Ovary (tissue), 7 donors: ENCODE measurements at regions not wholly inside any gene's neighbourhood (a gene's known extent, or its start where the extent isn't known, plus 50 kb on each side); places are given as distances from the start of the nearest gene placed in this dataset.
"Not testable (repeated sequence)": the region's sequence is repeated elsewhere in the genome, so short reads cannot be mapped to it uniquely, and the experiment has no call there.

Experiments
- DNase-seq, 5 donors: peaks; one replicate each; pipeline ENCODE4 v3.0.0-alpha.2; 2019 to 2020
- H3K27ac ChIP-seq, 2 donors: fragments of 200-600 bp; one replicate each; pipeline versions ENCODE4 v1.5.1 to v1.8.0; 2019 to 2022
- H3K27me3 ChIP-seq: fragments of 200-600 bp; one replicate; pipeline ENCODE4 v1.8.0; 2022
- H3K36me3 ChIP-seq: fragments of 200-600 bp; sonication (generic); one replicate; pipeline ENCODE4 v1.5.1; 2019
- H3K4me1 ChIP-seq: one replicate; pipeline ENCODE4 v1.8.1; 2013; ENCODE audit warnings: mild to moderate bottlenecking, moderate library complexity; ENCODE audit not compliant: insufficient read depth
- H3K4me3 ChIP-seq: fragments of 200-600 bp; sonication (generic); one replicate; pipeline ENCODE4 v1.5.1; 2017
- H3K9me3 ChIP-seq, 2 donors: fragments of 200-600 bp in 1 of 2; sonication (generic) in 1 of 2; one replicate each; pipeline versions ENCODE4 v1.5.1 to v1.8.1; 2013 to 2019; ENCODE audit warnings: mild to moderate bottlenecking in 1 of 2, moderate library complexity in 1 of 2
- EP300 ChIP-seq: sonication (generic); formaldehyde crosslinking; IDR thresholded peaks from one replicate; pipeline ENCODE4 v1.6.1; 2017; ENCODE audit warnings: antibody characterized with exemption
- POLR2A ChIP-seq: fragments of 450-650 bp; IDR thresholded peaks from one replicate; pipeline ENCODE4 v1.6.1; 2017; ENCODE audit warnings: antibody characterized with exemption, mild to moderate bottlenecking, moderate library complexity
- WGBS, 3 donors: extraction: QIAGEN DNeasy Blood & Tissue Kit in 1 of 3; methylation state at CpG; one replicate each; pipeline versions ENCODE4 v1.1.5 to v1.1.7; 2013 to 2017; 5-methylcytosine and 5-hydroxymethylcytosine counted together
- intact Hi-C, 4 donors: fragments of 100-400 bp; cut with DNase I; formaldehyde crosslinking; loops; one replicate each; pipeline versions ENCODE4 v1.11.0 to v1.15.1; 2022 to 2023
- TF ChIP-seq, protein P1 (sequence below), 3 donors: fragments of 450-650 bp in 2 of 3; fragments of 200-600 bp in 1 of 3; IDR thresholded peaks; one replicate each; pipeline versions ENCODE4 v1.5.1 to v1.8.0; 2016 to 2022; ENCODE audit warnings: antibody characterized with exemption in 3 of 3, mild to moderate bottlenecking in 1 of 3
- donor health status: DM: no; HTN: no; CAD: no; lungs with moderate emphysema.
- donor health status: DM: no; HTN: no; CAD: no.
- donor health status: Bipolar disorder and iron deficiency.
- donor health status: DM: no; HTN: no; CAD: no.
- donor health status: DM: yes; HTN: yes; CAD: no.

GRCh38 chr1:191074881-191075280 lies 597.2 kb upstream of the BRINP3 start:
- intact Hi-C loops, result no loop called here
- Histone ChIP-seq H3K4me3 (no peak overlapping the region), H3K36me3 (no peaks in the 10 kb centered on the region), H3K27me3 (no peaks in the 10 kb centered on the region), H3K4me1 (no peaks in the 10 kb centered on the region), H3K9me3 (no peaks in the 10 kb centered on the region), H3K27ac (no peak overlapping the region)
- TF ChIP-seq, protein P1, sequence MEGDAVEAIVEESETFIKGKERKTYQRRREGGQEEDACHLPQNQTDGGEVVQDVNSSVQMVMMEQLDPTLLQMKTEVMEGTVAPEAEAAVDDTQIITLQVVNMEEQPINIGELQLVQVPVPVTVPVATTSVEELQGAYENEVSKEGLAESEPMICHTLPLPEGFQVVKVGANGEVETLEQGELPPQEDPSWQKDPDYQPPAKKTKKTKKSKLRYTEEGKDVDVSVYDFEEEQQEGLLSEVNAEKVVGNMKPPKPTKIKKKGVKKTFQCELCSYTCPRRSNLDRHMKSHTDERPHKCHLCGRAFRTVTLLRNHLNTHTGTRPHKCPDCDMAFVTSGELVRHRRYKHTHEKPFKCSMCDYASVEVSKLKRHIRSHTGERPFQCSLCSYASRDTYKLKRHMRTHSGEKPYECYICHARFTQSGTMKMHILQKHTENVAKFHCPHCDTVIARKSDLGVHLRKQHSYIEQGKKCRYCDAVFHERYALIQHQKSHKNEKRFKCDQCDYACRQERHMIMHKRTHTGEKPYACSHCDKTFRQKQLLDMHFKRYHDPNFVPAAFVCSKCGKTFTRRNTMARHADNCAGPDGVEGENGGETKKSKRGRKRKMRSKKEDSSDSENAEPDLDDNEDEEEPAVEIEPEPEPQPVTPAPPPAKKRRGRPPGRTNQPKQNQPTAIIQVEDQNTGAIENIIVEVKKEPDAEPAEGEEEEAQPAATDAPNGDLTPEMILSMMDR (IDR thresholded peaks at IDR 0.05), result no peak
- TF ChIP-seq POLR2A, result no peak
- TF ChIP-seq EP300, result no peak
- DNase-seq, result no peak

GRCh38 chr1:191083090-191083489 lies 605.4 kb upstream of the BRINP3 start:
- H3K4me1 ChIP-seq, intact Hi-C loops, H3K27ac ChIP-seq, H3K9me3 ChIP-seq, H3K4me3 ChIP-seq, H3K36me3 ChIP-seq, DNase-seq, H3K27me3 ChIP-seq: not testable (repeated sequence)
- 91 to 97% (median 96%) methylated on average over 2 of the region's 2 CpGs for WGBS, 3 donors

DNA sequence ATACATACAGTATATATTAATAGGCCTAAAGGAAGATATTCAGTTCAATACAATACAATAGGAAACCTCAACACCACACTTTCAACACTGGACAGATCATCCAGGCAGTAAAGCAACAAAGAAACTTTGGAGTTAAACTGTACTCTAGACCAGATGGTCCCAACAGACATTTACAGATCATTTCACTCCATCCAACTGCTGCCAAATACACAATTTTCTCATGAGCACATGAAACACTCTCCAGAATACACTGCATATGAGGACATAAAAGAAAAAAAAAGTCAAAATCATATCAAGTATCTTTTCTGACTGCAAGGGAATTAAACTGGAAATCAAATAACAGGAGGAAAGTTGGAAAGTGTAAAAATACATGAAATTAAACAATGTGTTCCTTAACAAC lies 607.5 kb upstream of the BRINP3 start:
- Histone ChIP-seq H3K36me3 (no peaks in the 10 kb centered on the region), H3K4me1 (no peaks in the 10 kb centered on the region), H3K9me3 (no peaks in the 10 kb centered on the region), H3K27me3 (no peaks in the 10 kb centered on the region), H3K27ac (no peak overlapping the region), H3K4me3 (no peak overlapping the region)
- no peak for DNase-seq
- intact Hi-C loops, result no loop called here
- TF ChIP-seq EP300 (no peak), POLR2A (no peak)
- TF ChIP-seq, protein P1 (IDR thresholded peaks at IDR 0.05), result no peak

- intact Hi-C loops, result no loop called here
- Histone ChIP-seq H3K36me3 (no peaks in the 10 kb centered on the region), H3K4me3 (no peak overlapping the region), H3K27ac (no peak overlapping the region), H3K27me3 (no peaks in the 10 kb centered on the region), H3K9me3 (no peaks in the 10 kb centered on the region), H3K4me1 (no peaks in the 10 kb centered on the region)
- TF ChIP-seq EP300 (no peak), POLR2A (no peak)
- TF ChIP-seq, protein P1 (IDR thresholded peaks at IDR 0.05), result no peak
- 73 to 85% (median 78%) methylated on average over 2 of the region's 2 CpGs for WGBS, 3 donors
- no peak for DNase-seq
These were observed 609.2 kb upstream of the BRINP3 start for GRCh38 chr1:191086910-191087309.

GRCh38 chr1:191096405-191096804 lies 618.7 kb upstream of the BRINP3 start:
- no peaks in the 10 kb centered on the region for H3K4me1 ChIP-seq
- TF ChIP-seq, protein P1 (IDR thresholded peaks at IDR 0.05), result no peak
- TF ChIP-seq EP300 (no peak), POLR2A (no peak)
- intact Hi-C loops, result no loop called here
- no peak for DNase-seq
- no peaks in the 10 kb centered on the region for H3K9me3 ChIP-seq
- WGBS, 3 donors, result 64 to 69% (median 66%) methylated on average over 1 of the region's 1 CpG
- no peaks in the 10 kb centered on the region for H3K36me3 ChIP-seq
- H3K27ac ChIP-seq, result no peak overlapping the region
- no peak overlapping the region for H3K4me3 ChIP-seq
- no peaks in the 10 kb centered on the region for H3K27me3 ChIP-seq
